ENCODE measurements at regions not wholly inside any gene's neighbourhood (a gene's known extent, or its start where the extent isn't known, plus 50 kb on each side); places are given as distances from the start of the nearest gene placed in this dataset.

- TF ChIP-seq CHD4 (IDR thresholded peaks at IDR 0.05) (no peak), SREBF1 (IDR thresholded peaks at IDR 0.05; ENCODE audit: low read length) (no peak), NR2F1 (conservative IDR thresholded peaks at IDR 0.05) (no peak), NBN (IDR thresholded peaks at IDR 0.05) (no peak), ZBED1 (IDR thresholded peaks at IDR 0.05; ENCODE audit: borderline replicate concordance) (no peak), NFIC (IDR thresholded peaks at IDR 0.05; ENCODE audit: low read depth, low read length) (no peak), ZNF24 (IDR thresholded peaks at IDR 0.05) (no peak), RB1 (IDR thresholded peaks at IDR 0.05; ENCODE audit: borderline replicate concordance) (no peak), E4F1 (IDR thresholded peaks at IDR 0.05; ENCODE audit: borderline replicate concordance, partially characterized antibody) (no peak)
Measured at GRCh38 chr5:159451197-159452052, 121.1 kb upstream of the IL12B start (continued).

GRCh38 chr5:159452480-159453167, 122.3 kb upstream of the IL12B start:
- no peak for FAIRE-seq
- peak overlapping the region; percentile 20; the same call in 1 of the 2 replicates for H2AFZ ChIP-seq (ENCODE audit: control insufficient read depth, low read depth, low read length)
- ChIA-PET RAD21 (ENCODE audit: unreplicated experiment) (interaction anchor here (0.9 to 6.7 kb wide), 5 partner anchors 11 to 121 kb away, joined by 3 to 34 read pairs (median 5); no protein-coding TSS in a partner anchor), POLR2A (interaction anchor here (0.7 to 3.4 kb wide), 6 partner anchors 10 to 323 kb away, joined by 3 to 16 read pairs (median 3); no protein-coding TSS in a partner anchor), CTCF (interaction anchor here (0.6 to 4.7 kb wide), 14 partner anchors 10 to 556 kb away, joined by 3 to 42 read pairs (median 4); partner anchors contain the start of gene TTC1), SMC1A (ENCODE audit: uncharacterized antibody, unreplicated experiment) (interaction anchor here (0.8 to 6.8 kb wide), 13 partner anchors 8 to 510 kb away, joined by 3 to 65 read pairs (median 4); no protein-coding TSS in a partner anchor)
- DNase-seq (ENCODE audit: low read depth, low spot score): no peak
- in situ Hi-C loops (cut with MboI) (no loop called here), intact Hi-C loops (cut with micrococcal nuclease; ENCODE audit: unreplicated experiment) (no loop called here)
- no peak overlapping the region for H3K4me3 ChIP-seq
- H3K27me3 ChIP-seq (replicated peaks in 1 of 2; ENCODE audit: control insufficient read depth in 2 of 2, insufficient read depth in 2 of 2, low read length in 1 of 2): no peaks in the 10 kb centered on the region
- no peaks in the 10 kb centered on the region; the same call in 2 of the 3 replicates for H3K9me3 ChIP-seq (replicated peaks; ENCODE audit: control insufficient read depth, insufficient read depth, low read length)
- H4K20me1 ChIP-seq (ENCODE audit: control insufficient read depth, insufficient read depth): no peaks in the 10 kb centered on the region
- H3K27ac ChIP-seq (ENCODE audit: control insufficient read depth, insufficient read depth): no peak overlapping the region; the same call in 1 of the 2 replicates
- peak overlapping the region; percentile 34 for H3K4me2 ChIP-seq (ENCODE audit: control insufficient read depth, insufficient read depth)
- BruUV-seq (replicated peaks): no TSS peak
- TF ChIP-seq NBN (IDR thresholded peaks at IDR 0.05) (0 out of 2 replicates have a peak, but pooled peaks have one; percentile 5), ETV6 (conservative IDR thresholded peaks at IDR 0.05 in 1 of 2, IDR thresholded peaks at IDR 0.05 in 1 of 2; ENCODE audit: borderline replicate concordance in 1 of 2, low read depth in 1 of 2) (0 out of 4 replicates have a peak, but pooled peaks of 1 of the 2 experiments have one; percentile 15), RCOR1 (conservative IDR thresholded peaks at IDR 0.05; ENCODE audit: low read depth, low read length) (no peak), GABPA (IDR thresholded peaks at IDR 0.05; ENCODE audit: low read depth) (peak; percentile 19; the same call in 1 of the 2 replicates), CHD1 (IDR thresholded peaks at IDR 0.05; ENCODE audit: low read depth, low read length) (no peak), FOXK2 (IDR thresholded peaks at IDR 0.05) (no peak), GATAD2B (conservative IDR thresholded peaks at IDR 0.05; ENCODE audit: low read depth) (no peak)
- peaks cover 40% of the 10 kb centered on the region for H3K4me1 ChIP-seq (ENCODE audit: control insufficient read depth, insufficient read depth, low read length)
- H3K9ac ChIP-seq (ENCODE audit: control insufficient read depth, insufficient read depth, low read length): no peak overlapping the region
- H3K79me2 ChIP-seq (ENCODE audit: control insufficient read depth, insufficient read depth, low read length): no peaks in the 10 kb centered on the region
- WGBS (ENCODE audit: insufficient coverage, insufficient replicate concordance, low lambda C conversion rate, missing lambda C conversion rate): 53% methylated on average over 11 of the region's 11 CpGs
- peak; percentile 1; the same call in 2 of the 3 replicates for ATAC-seq
- H3K36me3 ChIP-seq (ENCODE audit: control insufficient read depth in 2 of 2, insufficient read depth in 2 of 2, low read length in 1 of 2): no peaks in the 10 kb centered on the region

Data from GM12878 (cell line).